Kasumi-1 (cell line): ENCODE measurements at regions not wholly inside any gene's neighbourhood (a gene's known extent, or its start where the extent isn't known, plus 50 kb on each side); places are given as distances from the start of the nearest gene placed in this dataset.
A peak's percentile ranks its signal among the peaks of the same experiment; 100 is the strongest.
"Not testable (repeated sequence)": the region's sequence is repeated elsewhere in the genome, so short reads cannot be mapped to it uniquely, and the experiment has no call there.

Source experiments
- DNase-seq, 2 experiments: peaks; one replicate each; lab custom pipeline; 2025; lab: John Stamatoyannopoulos, UW

DNA sequence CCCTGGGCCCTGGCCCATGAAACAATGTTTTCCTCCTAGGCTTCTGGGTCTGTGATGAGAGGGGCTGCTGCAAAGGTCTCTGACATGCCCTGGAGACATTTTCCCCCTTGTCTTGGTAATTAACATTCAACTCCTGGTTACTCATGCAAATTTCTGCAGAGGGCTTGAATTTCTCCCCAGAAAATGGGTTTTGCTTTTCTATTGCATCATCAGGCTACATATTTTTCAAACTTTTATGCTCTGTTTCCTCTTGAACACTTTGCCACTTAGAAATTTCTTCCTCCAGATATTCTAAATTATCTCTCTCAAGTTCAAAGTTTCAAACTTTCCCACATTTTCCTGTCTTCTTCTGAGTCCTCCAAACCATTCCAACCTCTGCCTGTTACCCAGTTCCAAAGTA, 98.2 kb upstream of the TCF21 start:
- DNase-seq, result not testable (repeated sequence)

GRCh38 chr6:133795051-133795450, 93.9 kb upstream of the TCF21 start:
- DNase-seq, result not testable (repeated sequence)

DNA sequence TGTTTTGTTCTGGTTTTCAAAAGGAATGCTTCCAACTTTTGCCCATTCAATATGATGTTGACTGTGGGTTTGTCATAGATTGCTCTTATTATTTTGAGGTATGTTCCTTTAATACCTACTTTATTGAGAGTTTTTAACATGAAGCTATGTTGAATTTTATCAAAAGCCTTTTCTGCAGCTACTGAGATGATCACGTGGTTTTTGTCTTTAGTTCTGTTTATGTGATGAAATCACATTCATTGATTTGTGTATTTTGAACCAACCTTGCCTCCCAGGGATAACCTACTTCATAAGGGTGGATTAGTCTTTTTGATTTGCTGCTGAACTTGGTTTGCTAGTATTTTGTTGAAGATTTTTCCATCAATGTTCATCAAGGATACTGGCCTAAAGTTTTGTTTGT, 92.7 kb upstream of the TCF21 start:
- no peak for DNase-seq

DNA sequence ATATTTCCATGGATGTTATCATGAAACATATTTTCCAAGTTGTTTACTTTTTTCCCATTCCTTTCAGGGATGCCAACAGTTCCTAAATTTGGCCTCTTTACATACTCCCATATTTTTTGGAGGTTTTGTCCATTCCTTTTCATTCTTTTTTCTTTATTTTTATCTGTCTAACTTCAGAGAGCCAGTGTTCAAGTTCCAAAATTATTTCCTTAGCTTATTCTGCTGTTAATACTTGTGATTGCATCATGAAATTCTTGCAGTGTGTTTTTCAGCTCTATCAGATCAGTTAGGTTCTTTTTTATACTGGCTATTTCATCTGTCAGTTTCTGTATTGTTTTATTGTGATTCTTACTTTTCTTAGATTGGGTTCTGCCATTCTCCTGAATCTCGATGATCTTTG, 89.9 kb upstream of the TCF21 start:
- no peak for DNase-seq

DNA sequence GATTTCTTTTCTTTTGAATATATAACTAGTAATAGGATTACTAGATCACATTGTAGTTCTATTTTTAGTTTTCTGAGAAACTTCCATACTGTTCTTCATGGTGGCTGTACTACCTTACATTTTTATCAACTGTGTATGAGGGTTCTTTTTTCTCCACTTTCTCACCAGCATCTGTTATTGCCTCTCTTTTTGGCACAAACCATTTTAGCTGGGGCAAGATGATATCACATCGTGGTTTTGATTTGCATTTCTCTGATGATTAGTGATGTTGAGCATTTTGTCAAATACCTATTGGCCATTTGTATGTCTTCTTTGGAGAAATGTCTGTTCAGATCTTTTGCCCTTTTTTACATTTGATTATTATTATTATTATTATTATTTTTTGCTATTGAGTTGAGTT, 86.1 kb upstream of the TCF21 start:
- DNase-seq, result no peak

GRCh38 chr6:133804265-133804664, 84.6 kb upstream of the TCF21 start:
- no peak for DNase-seq

GRCh38 chr6:133805876-133806275, 83.0 kb upstream of the TCF21 start:
- no peak for DNase-seq

- no peak for DNase-seq
Measured at GRCh38 chr6:133806382-133807140, 82.4 kb upstream of the TCF21 start.

- DNase-seq, result no peak
Measured at GRCh38 chr6:133807501-133807900, 81.4 kb upstream of the TCF21 start.

DNA sequence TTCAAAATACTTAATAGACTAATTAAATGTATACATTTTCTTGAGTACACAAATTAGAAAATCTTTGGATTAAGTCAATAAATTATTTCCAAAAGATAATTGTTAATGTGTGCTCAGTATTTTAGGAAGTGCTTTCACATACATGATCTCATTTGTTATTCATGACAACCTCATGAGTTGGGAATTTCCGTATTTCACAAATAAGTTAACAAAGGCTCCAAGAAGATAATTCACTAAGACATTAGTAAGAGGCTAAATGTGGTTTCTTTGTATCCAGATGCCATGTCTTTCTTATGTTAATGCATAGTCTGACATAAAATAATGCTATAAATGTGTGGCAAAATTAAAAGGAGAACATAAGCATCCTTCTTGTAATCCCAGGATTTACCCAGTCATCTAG, 79.5 kb upstream of the TCF21 start:
- no peak for DNase-seq

DNA sequence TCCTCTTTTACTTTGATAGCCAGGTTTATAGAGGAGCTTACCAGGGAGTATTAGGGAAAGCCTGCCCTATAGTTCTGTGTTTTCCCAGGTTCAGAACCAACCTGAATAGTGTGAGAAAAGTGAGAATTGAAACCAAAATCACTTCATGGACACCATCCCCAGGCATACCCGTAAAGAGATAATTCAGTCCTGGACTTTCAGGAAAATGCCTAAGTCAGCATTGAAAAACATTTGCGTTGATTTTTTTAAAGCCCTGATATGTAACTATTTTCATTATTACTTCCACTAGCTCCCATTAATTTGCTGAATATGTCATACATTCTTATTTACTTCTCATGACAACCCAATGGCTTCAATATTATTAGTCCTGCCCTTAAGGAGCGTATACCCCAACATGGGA, 77.4 kb upstream of the TCF21 start:
- DNase-seq, result no peak

GRCh38 chr6:133812446-133812845, 76.5 kb upstream of the TCF21 start:
- DNase-seq, result not testable (repeated sequence)

- DNase-seq, result no peak
Measured at GRCh38 chr6:133814238-133814637, 74.7 kb upstream of the TCF21 start.

- no peak for DNase-seq
Measured at GRCh38 chr6:133814797-133815196, 74.1 kb upstream of the TCF21 start.

GRCh38 chr6:133815313-133815712, 73.6 kb upstream of the TCF21 start:
- no peak for DNase-seq

DNA sequence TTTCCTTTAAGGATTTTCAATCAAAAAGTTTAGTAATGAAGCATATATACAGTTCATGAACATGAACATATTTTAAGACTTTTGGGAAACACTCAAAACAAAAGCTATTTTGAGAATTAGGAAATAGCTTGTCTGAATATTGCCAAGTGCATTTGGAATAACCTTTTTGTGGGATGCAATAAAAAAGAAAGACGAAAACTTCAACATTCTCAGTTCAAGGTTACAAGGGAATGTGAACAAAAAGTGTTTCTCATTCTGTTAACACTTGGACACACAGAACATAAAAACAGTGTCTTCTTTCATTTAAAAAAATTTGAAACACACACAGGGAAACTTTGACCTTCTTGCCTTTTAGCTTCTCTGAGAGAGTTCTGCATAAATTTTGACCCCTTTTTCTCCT, 72.7 kb upstream of the TCF21 start:
- DNase-seq, result no peak

DNA sequence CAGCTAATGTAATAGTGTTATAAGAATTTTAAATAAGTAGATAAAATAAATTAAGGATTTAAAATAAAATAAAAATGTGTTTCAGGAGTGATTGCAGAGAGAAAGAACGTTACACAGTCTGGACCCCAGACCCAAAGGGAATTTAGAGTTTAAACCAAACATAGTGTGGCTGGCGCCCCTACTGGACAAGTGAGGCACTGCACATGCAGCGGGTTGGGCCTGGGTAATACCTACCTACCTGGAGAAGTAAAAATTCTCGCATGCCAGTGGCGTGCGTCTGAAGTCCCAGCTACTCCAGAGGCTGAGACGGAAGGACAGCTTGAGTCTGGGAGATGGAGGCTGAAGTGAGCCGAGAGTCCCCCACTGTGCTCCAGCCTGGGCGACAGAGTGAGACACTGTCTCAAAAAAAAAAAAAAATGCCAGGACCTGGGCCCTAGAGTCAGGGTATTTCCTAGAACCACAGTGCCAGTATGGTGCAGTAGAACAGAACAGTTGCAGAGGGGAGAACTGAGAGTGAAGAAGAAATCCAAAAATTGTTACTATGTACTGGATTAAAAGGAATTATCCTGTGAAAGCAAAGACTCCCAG, 71.4 kb upstream of the TCF21 start:
- DNase-seq, result no peak

DNA sequence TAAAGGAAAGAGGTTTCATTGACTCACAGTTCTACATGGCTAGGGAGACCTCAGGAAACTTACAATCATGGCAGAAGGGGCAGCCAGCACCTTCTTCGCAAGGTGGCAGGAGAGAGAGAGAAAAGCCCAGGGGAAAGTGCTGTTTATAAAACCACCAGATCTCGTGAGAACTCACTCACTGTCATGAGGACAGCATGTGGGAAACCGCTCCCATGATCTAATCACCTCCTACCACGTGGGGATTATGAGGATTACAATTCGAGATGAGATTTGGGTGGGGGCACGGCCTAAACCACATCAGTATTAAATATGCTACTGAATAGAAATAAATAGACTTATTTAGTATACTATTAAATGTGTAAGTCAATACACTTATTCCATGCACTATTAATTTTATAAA, 70.6 kb upstream of the TCF21 start:
- no peak for DNase-seq

GRCh38 chr6:133820208-133820607, 68.7 kb upstream of the TCF21 start:
- no peak for DNase-seq

DNA sequence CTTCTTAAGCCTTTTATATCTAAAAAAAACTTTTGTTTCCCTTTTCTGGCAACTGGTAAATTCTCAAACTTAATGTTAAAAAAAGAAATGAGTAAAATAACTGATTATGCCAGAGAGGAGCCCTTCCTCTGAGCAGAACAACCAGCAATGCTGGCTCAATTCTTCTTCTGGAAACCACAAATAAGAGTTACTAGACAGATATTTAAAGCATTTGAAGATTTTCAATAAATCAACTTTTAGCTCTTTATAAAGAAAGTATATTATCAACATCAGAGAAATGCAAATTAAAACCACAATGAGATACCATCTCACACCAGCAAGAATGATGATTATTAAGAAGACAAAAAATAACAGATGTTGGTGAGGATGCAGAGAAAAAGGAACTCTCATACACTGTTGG, 61.1 kb upstream of the TCF21 start:
- no peak for DNase-seq

GRCh38 chr6:133833949-133834359, 55.0 kb upstream of the TCF21 start:
- no peak for DNase-seq

GRCh38 chr6:133834472-133835170, 54.3 kb upstream of the TCF21 start:
- no peak for DNase-seq

DNA sequence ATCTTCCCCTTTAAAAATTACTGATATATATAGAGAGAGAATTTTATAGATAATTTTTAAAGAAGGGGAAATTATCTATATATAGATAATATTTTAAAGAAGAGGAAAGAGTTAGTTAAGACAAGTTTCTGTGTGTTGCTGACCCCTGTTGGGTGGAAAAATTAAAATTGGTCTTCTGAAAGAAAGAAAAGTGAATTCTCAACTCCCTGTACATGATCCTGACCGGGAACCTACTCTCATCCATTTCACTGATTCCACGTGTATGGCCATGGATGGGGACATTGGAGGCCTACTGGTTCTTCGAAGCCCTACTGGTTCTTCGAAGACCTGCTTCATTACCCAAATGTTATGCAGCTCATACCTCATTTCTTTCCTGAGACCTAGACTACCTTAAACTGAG, 53.0 kb upstream of the TCF21 start:
- DNase-seq, result peak in 1 of 2 experiments; percentile 1
